GM19438 (cell line): ENCODE measurements at regions not wholly inside any gene's neighbourhood (a gene's known extent, or its start where the extent isn't known, plus 50 kb on each side); places are given as distances from the start of the nearest gene placed in this dataset.

Experiments
- ATAC-seq: cut with Tn5 transposase; IDR thresholded peaks from one replicate; pipeline ENCODE4 v1.9.1; 2021; ENCODE audit warnings: low read depth; ENCODE audit not compliant: unreplicated experiment

DNA sequence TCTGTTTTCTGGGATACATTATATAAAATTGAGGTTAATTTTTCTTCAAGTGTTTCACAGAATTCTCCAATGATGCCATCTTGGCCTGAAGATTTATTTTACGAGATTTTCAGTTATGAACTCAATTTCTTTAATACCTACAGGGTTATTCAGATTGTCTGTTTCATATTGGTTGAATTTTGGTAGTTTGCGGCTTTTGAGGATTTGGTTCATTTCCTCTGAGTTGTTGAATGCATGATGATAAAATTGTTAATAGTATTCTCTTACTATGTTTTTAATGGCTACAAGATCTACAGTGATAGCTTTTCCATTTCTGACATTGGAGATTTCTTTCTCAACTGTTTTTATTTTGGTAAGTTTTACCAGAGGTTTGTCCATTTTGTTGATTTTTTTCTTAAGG is 63.9 kb upstream of the PTPRG start:
- no peak for ATAC-seq

- ATAC-seq = no peak
These were observed 56.2 kb upstream of the PTPRG start for GRCh38 chr3:61505197-61505596.

DNA sequence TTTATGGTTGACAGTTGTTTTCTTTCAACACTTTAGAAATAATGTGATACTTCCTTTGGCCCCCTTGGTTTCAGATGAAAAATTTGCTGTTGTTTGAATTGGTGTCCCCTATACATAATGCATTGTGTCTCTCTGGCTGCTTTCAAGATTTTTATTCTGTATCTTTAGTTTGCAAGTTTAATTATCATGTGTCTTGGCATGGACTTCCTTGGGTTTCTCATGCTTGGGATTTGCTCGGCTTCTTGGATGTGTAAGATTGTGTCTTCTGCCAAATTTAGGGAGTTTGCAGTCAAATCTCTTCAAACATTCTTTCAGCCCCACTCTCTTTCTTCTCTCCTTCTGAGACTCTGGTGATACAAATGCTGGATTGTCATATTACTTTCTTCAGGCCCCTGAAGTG is 53.4 kb upstream of the PTPRG start:
- no peak for ATAC-seq
